ENCODE measurements at regions not wholly inside any gene's neighbourhood (a gene's known extent, or its start where the extent isn't known, plus 50 kb on each side); places are given as distances from the start of the nearest gene placed in this dataset.

DNA sequence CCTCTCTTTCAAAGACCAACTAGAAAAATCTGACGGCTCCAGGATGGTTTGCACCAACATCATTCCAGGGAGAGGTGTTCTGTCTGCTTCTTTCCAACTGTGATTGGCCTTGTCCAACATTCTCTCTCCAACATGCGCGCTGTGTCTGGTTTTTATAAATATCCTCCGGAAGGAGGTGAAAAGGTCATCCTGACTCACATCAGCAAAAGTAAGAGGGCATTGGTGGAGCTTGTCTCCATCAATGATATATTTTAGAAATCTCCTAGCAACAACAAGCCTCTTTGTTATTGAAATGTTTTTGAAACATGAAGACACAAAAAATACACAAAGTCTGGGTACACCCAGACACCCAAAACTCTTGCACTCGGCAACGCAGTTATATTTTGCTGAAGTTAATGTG, 475.3 kb upstream of the JARID2 start:
- H3K4me3 Mint-ChIP-seq: no peak overlapping the region
- ATAC-seq: no peak
- CTCF ChIA-PET: no interaction called here
- H3K36me3 Mint-ChIP-seq: peaks cover 5% of the 10 kb centered on the region
- TF ChIP-seq ESRRA (CRISPR knock-in tag; IDR thresholded peaks at IDR 0.05; ENCODE audit: borderline replicate concordance) (no peak), IRF1 (CRISPR knock-in tag; IDR thresholded peaks at IDR 0.05) (no peak), ZBTB43 (CRISPR knock-in tag; IDR thresholded peaks at IDR 0.05) (no peak), JUN (CRISPR knock-in tag; IDR thresholded peaks at IDR 0.05) (no peak), ZSCAN18 (CRISPR knock-in tag; IDR thresholded peaks at IDR 0.05) (no peak), FOXP4 (CRISPR knock-in tag; IDR thresholded peaks at IDR 0.05) (no peak), FOXP1 (CRISPR knock-in tag; IDR thresholded peaks at IDR 0.05; ENCODE audit: borderline replicate concordance) (no peak), AFF4 (CRISPR knock-in tag; IDR thresholded peaks at IDR 0.05; ENCODE audit: borderline replicate concordance) (no peak), TEAD4 (CRISPR knock-in tag; IDR thresholded peaks at IDR 0.05) (no peak), USF2 (CRISPR knock-in tag; IDR thresholded peaks at IDR 0.05) (no peak), ZBTB21 (CRISPR knock-in tag; IDR thresholded peaks at IDR 0.05; ENCODE audit: borderline replicate concordance) (no peak), SOX15 (CRISPR knock-in tag; IDR thresholded peaks at IDR 0.05) (no peak), ZNF512 (CRISPR knock-in tag; IDR thresholded peaks at IDR 0.05; ENCODE audit: borderline replicate concordance) (no peak), NR1H2 (CRISPR knock-in tag; IDR thresholded peaks at IDR 0.05) (no peak), TP53 (CRISPR knock-in tag; IDR thresholded peaks at IDR 0.05) (no peak)
- TF ChIP-seq, protein P1, sequence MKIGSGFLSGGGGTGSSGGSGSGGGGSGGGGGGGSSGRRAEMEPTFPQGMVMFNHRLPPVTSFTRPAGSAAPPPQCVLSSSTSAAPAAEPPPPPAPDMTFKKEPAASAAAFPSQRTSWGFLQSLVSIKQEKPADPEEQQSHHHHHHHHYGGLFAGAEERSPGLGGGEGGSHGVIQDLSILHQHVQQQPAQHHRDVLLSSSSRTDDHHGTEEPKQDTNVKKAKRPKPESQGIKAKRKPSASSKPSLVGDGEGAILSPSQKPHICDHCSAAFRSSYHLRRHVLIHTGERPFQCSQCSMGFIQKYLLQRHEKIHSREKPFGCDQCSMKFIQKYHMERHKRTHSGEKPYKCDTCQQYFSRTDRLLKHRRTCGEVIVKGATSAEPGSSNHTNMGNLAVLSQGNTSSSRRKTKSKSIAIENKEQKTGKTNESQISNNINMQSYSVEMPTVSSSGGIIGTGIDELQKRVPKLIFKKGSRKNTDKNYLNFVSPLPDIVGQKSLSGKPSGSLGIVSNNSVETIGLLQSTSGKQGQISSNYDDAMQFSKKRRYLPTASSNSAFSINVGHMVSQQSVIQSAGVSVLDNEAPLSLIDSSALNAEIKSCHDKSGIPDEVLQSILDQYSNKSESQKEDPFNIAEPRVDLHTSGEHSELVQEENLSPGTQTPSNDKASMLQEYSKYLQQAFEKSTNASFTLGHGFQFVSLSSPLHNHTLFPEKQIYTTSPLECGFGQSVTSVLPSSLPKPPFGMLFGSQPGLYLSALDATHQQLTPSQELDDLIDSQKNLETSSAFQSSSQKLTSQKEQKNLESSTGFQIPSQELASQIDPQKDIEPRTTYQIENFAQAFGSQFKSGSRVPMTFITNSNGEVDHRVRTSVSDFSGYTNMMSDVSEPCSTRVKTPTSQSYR (CRISPR knock-in tag; IDR thresholded peaks at IDR 0.05): no peak
- TF ChIP-seq, protein P2, sequence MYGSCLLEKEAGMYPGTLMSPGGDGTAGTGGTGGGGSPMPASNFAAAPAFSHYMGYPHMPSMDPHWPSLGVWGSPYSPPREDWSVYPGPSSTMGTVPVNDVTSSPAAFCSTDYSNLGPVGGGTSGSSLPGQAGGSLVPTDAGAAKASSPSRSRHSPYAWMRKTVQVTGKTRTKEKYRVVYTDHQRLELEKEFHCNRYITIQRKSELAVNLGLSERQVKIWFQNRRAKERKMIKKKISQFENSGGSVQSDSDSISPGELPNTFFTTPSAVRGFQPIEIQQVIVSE (CRISPR knock-in tag; IDR thresholded peaks at IDR 0.05; ENCODE audit: borderline replicate concordance): no peak
- no peak for DNase-seq (ENCODE audit: low spot score)
- POLR2A ChIA-PET: interaction anchor here (0.7 kb wide), 1 partner anchor 138 kb away, joined by 8 read pairs; no protein-coding TSS in a partner anchor
- H3K27me3 Mint-ChIP-seq (ENCODE audit: low read depth): no peaks in the 10 kb centered on the region; the same call in 1 of the 2 replicates
- no peak overlapping the region for H3K27ac Mint-ChIP-seq
- H3K4me1 Mint-ChIP-seq: peaks cover 32% of the 10 kb centered on the region
- peaks cover 12% of the 10 kb centered on the region for H3K9me3 Mint-ChIP-seq
